GM11168 (cell line): ENCODE measurements at regions not wholly inside any gene's neighbourhood (a gene's known extent, or its start where the extent isn't known, plus 50 kb on each side); places are given as distances from the start of the nearest gene placed in this dataset.

Experiments used
- in situ Hi-C: fragments of 300-500 bp; cut with MboI; formaldehyde crosslinking; loops from one replicate; pipeline ENCODE4 v1.12.0; 2022; ENCODE audit warnings: low sequenced_read_pairs; ENCODE audit not compliant: unreplicated experiment

DNA sequence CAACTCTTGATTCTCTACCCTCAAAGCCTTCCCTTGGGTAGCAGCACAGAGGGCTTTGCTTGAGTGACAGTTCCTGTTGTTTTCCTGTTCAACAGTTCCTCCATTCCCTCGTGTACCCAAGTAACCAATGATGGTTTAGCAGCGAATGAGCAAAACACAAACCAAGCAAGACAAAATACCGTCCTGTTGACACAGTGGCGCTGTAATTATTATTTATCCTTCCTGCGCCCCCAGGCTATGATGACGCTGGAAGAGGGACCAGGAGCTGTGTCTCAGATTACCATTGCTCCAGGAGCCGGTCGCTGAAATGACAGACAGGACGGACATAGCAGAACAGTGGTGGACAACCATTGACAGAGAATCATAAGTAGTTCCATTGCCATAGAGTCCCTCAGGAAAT, 154.8 kb downstream of the GADD45G start:
- in situ Hi-C loops, result no loop called here

DNA sequence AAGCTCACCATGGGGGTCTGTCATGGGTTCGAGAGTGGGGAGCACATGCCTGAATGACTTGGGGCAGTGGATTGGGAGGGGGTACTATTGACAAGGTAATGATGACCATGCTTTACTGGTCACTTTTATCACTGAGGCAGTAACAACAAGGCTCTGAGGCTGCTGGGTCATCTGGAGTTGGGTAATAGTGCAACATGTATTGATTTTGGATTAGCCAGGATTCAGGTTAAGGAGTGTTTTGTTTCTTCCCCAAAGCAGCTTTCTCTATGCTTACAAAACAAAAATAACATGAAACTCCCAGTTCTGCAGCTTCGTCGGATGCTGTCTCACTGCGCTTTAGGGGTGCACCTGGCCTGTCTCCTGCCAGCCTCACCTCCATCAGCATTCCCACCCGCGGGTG, 155.3 kb downstream of the GADD45G start:
- in situ Hi-C loops, result no loop called here

DNA sequence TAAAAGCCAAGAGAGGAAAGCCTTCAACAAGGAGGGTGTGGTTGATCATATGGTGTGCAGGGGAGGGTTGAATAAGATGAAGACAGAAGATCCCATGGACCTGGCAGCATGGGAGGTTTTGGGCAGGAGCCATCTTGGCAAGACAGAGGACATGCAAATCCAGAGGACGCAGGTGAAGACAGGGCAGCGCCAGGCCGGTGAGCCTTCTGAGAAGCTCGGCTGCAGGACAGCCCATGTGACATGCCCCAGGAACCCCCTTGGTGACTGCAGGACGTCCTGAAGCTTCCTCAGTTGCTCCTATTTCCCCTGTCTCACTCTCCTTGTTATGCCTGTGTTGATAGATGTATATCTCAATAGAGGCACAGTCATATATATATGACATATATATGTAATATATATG, 159.4 kb downstream of the GADD45G start:
- in situ Hi-C loops, result no loop called here

DNA sequence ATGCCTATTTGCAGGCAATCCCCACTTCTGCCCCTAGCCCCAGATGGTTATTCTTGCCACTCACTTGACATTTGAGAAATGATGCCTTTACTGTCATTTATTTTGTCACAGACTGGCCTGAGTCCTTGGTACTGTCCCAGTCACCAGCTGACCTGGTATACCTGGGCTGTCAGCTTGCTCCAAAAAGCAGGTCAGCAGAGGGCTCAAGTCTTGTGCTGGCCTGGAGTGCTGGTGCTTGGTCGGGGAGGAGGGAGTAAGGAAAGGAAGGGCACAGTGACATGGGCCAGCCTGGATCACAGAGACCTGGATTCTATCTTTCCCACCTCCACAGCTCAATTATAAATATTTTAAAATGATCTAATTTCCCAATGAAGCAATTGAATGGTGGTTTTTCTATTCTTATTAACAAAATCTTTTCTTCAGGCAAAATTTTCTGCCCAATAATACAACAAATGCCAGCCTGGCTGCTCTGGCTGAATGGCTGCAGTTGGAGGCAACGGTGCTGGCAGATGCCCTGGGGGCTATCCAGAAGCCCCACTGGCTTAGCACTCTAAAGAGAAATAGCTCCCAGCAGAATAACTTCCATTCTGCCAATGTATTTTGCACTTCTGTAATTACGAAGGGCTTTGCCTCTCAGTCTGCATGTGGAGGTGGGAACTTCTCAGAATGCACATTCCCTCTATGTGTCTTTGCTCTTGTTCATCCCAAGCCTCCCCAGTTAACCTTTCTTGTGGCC, 160.6 kb downstream of the GADD45G start:
- in situ Hi-C loops, result no loop called here

DNA sequence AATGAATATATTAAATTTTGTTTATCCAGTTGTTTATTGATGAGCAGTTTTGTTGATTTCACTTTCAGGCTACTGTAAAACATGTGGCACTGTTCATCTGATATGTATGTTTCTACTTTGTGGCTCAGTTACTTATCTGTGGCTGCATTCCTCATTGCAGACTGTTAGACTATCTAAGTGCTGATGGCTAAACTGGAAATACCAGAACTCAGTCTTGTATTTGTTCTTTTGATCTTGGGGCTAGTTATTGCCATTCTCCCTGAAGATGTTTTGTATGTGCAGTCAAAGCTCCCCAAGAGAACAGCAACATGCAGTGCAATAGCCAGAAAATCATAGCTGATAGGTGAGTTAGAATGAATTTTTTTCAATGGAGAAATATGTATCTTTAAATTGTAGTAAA, 162.2 kb downstream of the GADD45G start:
- in situ Hi-C loops, result no loop called here

DNA sequence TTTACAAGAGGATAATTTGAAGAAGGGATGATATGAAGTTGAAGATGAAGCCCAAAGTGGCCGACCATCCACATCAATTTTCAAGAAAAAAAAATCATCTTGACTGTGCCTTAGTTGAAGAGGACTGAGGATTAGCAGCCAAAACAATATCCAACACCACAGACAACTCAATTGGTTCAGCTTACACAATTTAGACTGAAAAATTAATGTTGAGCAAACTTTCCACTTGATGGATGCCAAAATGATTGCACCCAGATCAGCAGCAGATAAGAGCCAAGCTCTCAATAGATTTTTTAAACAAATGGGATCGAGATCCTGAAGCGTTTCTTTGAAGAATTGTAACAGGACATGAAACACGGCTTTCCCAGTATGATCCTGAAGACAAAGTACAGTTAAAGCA, 163.2 kb downstream of the GADD45G start:
- in situ Hi-C loops, result no loop called here

DNA sequence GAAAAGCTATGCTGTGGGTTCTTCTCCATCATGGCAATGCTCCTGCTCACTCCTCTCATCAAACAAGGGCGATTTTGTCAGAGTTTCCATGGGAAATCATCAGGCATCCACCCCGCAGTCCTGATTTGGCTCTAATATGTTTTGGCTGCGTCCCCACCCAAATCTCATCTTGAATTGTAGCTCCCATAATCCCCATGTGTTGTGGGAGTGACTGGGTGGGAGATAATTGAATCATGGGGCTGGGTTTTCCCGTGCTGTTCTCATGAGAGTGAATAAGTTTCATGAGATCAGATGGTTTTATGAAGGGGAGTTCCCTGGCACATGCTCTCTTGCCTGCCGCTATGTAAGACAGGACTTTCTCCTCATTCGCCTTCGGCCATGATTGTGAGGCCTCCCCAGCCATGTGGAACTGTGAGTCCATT, 163.8 kb downstream of the GADD45G start:
- in situ Hi-C loops, result no loop called here

DNA sequence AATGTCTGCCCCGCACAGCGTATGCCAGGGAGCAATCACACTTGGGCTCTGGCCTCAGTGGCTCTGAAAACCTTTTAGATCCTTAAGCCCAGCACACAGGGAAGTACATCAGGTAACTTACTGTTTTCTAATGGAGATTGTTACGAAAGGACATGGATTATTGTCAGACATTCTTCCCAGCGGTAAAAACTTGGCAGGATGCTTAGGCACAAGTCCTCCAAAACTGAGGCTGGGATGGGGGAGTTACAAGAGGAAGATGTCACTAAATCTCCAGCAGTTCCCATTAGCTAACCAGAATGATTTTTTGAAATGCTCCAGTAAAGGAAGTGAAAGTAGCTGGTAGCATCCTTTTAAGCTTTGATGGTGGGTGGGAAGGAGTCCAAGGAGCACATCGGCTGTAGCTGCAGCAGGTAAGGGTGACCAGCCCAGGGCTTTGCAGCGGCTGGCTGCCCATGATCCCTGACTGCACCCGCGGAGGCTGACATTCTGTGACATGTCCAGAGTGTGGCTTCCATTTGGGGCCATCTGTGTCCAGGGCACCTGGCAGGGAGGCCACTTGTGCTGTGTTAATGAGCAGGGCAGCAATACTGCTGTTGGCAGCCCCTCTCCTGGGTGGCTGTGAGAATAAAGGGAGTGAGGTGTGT, 165.8 kb downstream of the GADD45G start:
- in situ Hi-C loops, result no loop called here

DNA sequence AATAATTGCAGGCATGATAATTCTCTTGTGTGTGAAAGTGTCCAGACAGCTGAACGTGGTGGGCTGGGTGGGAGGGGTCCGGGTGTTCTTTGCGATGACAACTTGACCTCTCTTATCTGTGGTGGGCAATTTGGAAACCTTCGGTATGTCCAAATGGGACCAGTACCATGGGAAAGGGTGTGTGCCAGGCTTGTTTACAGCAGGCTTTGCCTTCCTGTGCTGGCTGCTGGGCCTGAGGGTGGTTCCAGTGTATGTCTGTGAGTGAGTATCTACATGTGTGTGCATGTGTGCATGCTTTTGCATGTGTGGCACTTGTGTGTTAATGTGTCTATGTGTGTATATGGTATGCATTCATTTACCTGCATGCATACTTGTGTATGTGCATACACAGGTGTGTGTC, 166.4 kb downstream of the GADD45G start:
- in situ Hi-C loops, result no loop called here

DNA sequence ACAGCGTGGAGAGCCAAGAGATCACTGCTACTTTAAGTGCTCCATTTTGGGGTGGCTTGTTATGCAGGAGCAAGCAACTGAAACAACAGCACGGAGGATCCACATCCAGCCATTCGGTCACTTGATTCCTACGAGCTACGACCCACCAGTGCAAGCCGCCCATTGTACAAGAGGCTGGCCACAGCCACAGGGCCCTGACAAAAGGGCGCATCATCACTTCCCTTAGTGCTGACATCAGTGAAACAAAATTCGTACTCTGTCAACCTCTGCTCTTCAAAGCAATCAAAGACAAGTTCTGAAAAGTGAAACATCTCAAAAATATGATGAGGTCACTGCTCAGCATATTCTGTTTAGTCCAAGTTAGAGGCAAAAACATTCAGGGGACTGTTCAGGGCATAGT, 168.4 kb downstream of the GADD45G start:
- in situ Hi-C loops, result no loop called here

DNA sequence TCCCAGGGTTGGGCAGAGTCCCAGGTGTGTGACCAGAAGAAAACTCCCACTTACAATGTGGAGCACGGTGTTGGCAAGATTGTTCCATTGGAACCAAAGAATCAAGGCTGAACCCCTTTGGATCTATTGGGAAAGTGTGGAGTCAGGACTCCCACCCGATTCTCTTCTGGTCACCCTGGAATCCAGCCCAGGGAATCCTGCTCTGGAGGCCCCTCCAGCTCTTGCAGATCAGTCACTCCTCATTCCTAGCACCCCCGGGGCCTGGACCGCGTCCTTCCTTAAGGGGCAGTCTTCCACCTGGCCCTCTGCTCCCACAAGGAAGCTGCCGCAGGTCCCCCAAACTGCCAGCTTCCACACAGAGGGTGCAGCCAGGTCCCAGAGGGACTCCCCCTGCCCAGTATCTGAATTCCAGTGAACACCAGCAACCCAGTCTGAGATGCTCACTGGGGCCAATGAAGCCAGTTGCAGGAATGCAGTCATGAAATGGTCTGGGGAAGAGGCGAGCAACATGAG, 170.1 kb downstream of the GADD45G start:
- in situ Hi-C loops, result no loop called here

DNA sequence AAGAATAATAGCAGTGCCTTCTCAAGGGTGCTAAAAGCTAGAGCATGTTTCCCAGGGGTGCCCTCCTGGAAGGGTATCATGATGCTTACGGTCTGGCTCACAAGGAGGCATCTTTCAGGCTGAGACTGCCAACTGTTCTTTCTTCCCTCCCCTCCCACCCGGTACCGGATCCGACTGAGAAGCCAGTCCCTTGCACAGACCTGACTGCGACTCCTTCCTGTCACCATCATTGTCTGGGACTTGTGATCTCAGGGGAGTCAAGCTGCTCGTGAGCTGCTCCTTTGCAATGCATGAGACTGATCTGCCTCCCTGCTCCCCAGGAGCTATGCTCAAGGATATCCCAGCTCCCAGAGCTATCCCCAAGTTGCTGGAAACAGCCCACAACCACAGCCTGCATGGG, 170.8 kb downstream of the GADD45G start:
- in situ Hi-C loops, result no loop called here

DNA sequence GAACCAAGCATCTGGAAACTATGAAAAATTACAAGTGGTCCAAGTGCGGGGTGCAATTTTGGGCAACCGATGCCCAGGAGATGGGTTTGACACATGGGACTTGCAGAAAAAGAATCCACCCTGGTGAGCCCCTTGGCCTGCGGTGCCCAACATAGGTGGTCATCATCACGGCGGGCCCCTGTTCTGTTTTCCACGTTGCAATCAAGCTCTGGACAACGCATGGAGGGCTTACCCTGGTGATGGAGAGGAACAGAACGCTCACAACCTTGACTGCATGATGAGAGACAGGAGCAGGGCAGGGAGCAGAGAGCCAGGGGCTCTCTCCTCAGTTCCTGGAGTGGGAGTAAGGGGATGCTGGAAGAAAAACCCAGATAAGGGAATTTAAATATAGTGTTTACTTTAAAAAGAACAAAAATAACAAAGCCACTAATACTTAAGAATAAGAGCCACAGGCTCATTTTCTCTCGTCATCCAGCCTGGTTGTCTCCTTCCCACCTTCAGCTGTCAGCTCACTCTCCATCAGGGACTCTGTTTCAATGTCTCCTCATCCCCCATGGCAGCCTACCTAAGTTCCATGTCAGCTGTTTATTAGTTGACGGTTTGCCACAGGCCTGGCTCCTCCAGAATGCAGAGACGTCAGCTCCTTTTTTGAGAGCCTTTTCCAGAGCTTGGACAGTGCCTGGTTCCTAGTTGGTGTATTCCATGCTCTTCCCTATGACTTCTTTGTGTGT, 172.1 kb downstream of the GADD45G start:
- in situ Hi-C loops, result no loop called here

DNA sequence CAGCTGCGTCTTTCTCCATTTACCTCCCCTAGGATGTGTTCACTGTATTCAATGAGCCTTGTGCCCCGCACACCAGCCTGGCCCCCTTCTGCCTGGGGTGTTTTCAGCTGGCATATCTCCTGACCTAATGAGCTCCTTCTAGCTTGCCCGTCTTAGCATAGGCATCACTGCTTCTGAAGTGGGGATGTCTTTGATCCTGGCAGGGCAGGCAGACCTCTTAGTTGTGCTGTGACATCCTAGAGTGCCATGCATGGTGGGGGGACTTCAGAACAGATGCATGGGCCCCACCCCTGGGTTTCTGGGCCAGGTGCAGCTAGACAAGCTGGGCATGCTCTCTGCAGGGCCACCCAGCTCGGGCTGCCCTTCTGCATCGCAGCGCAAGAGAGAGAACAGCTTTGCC, 172.7 kb downstream of the GADD45G start:
- in situ Hi-C loops, result no loop called here

DNA sequence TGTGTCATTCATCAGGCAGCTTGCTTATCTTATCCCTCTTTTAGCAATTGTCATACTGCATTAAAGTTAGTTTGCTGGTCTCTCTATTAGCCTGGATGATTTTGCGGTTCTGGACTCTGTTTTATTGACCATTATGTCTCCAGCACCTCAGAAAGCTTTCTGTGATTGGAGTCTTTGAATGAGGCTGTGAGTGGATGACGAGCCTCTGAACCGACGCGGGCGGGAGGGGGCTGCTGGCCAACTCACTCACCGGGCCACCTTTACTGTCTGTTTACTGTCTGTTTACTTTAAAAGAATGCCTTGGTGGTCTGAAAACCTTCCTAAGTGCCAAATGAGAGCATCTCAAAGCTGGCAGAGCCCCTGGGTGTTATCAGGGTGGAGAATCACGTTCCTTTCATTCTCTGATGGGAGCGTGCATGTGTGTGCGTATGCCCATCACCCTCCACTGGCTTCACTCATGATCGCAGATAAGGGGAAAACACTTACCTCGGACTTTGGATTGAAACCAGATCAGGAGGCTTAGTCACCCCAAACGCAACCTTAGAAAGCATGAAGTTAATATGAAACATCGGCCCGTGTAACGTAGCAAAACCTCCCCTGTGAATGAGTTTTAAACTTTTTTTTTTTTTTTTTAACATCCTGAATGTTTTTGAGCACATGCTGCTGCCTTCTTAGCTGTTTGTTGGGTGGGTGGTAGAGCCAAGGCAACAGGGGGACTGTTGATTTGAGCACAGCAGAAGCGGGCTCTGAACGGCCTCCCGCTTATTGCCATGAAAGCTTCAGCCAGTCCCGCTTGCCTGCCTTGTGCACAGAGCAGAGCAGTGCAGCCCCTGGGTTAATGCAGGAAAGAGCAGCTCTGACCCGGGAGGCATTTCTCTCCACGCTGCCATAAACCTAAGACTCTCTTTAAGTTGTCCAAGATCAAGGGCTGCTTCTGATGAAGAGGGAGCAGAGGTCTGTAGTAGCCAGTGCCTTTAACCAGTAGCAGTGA, 173.6 kb downstream of the GADD45G start:
- in situ Hi-C loops, result no loop called here

DNA sequence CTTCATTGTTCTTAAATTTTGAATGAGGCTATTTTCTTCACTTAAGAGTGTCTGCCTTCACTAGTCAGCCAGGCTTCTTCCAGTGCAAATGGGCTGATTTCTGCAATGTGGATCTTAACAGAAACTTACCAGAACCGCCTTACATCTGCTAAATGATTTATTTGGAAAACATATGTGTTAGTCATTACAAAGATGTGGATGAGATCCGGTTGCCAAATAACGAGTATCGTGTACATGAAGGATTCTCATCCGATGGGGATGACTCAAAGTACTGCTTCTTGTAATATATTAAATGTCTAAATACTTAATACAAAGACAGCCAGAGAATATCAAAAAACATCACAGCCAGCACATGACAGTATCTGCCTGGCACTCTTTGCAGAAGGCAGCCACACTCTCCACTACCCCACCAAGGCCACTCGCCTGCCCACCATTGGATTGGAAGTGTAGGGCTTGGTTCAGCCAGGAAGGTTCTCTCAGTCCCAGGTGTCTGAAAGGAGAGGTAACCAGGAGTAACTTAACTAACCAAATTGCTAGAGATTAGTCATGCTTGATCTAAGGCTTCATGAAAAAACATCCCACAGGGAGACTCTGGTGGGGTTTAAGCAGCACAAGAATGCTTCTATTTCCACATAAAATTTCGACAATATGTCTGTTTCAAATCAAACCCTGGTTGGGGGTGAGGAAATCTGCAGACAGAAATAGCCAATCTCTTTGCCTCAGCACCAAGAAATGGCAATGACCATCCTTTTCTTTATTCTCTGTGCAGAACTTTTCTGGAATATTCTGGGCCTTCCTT, 174.8 kb downstream of the GADD45G start:
- in situ Hi-C loops, result no loop called here

DNA sequence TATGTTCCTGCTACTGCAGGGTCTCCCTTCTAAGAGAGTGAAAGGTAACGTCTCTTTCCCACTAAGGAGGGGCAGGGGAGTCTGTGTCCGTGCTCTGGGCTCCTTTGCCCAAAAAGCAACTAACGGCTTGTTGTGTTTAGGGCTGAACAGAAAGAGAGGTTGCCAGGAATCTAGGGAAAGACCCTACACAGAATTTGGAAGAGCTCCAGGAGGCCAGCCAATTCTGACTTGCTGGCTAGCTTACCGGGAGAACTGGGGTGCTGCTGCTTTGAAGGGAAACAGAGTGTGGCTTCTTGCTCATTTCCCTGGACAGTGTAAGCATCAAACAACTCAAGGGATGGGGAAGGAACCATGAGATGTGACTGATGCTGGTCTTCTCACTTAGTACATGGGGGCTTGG, 176.1 kb downstream of the GADD45G start:
- in situ Hi-C loops, result no loop called here

DNA sequence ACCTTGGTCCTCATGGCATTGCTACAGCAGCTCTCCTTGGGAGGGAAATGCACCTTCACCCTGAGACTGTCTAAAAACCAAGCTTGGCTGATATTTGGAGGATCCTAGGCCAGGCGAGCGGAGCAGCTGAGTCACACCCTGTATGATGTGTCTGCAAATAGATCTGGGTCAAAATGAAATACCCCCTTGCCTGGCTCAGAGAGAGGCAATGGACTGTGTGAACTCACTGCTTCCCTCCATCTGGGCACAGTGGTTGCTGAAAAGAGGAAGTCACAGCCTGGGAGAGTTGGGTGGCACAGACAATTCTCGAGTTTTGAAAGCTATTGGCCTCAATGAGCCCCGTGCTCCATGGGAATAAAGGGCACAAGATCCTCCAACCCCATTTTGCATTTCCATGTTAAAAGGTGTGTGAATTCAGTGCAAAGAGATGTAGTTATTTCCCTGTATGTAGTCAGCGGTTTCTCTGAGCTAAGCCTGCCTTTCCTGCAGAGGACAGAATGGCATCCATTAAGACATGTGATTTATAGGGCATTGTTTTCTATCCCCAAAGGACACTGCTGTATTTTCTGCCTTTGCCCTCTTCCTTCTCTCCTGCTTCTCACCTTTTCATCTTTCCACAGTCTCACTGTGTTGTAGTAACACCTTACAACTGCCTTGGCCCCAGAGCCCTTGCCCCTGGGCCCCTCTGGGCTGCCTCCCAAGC, 177.2 kb downstream of the GADD45G start:
- in situ Hi-C loops, result no loop called here

DNA sequence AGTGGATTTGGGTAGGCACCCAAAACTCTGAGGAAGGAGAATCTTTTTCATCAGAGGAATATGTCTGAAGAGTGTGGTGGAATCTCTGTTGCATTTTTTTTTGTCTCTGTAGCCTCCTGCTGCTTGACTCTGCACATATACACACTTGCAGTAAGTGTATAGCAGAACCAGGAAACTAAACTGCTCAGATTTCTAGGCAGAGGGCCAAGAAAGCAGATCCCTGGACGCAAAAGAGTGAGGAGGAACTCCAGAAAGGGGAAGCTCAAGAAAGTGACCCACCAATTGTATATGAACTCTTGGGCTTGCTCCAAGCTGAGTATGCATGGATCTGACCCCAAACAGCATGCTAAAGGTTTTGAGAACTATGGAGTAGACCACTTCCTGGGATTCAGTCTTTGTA, 181.8 kb downstream of the GADD45G start:
- in situ Hi-C loops, result no loop called here
